ENCODE measurements at regions not wholly inside any gene's neighbourhood (a gene's known extent, or its start where the extent isn't known, plus 50 kb on each side); places are given as distances from the start of the nearest gene placed in this dataset.
"Not testable (repeated sequence)": the region's sequence is repeated elsewhere in the genome, so short reads cannot be mapped to it uniquely, and the experiment has no call there.

DNA sequence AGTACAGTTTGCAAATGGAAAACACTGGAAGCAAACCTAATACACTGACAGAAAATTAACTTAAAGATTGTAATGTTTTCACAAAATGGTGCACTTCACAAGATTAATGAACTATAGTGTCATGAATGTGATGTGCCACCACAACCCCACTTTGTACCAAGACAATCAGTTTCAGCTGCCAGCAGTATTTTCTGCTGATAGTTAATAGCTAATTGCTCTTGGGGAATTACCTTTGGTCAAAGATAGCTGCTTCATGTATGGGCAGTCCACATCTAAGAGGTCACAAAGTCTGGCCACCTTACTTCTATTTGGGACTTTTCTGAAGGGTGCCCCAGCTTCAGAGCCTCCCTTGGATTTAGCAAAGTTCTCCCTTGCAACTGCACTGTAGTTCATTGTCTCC, 254.0 kb downstream of the CALCRL start:
- no peak for DNase-seq (ENCODE audit: low read depth)
- H3K4me3 ChIP-seq (ENCODE audit: control insufficient read depth, low read depth, low read length), result no peak overlapping the region
- TF ChIP-seq CTCF (IDR thresholded peaks at IDR 0.05; ENCODE audit: control insufficient read depth, insufficient read depth, low read depth, low read length, missing control alignments), result no peak

DNA sequence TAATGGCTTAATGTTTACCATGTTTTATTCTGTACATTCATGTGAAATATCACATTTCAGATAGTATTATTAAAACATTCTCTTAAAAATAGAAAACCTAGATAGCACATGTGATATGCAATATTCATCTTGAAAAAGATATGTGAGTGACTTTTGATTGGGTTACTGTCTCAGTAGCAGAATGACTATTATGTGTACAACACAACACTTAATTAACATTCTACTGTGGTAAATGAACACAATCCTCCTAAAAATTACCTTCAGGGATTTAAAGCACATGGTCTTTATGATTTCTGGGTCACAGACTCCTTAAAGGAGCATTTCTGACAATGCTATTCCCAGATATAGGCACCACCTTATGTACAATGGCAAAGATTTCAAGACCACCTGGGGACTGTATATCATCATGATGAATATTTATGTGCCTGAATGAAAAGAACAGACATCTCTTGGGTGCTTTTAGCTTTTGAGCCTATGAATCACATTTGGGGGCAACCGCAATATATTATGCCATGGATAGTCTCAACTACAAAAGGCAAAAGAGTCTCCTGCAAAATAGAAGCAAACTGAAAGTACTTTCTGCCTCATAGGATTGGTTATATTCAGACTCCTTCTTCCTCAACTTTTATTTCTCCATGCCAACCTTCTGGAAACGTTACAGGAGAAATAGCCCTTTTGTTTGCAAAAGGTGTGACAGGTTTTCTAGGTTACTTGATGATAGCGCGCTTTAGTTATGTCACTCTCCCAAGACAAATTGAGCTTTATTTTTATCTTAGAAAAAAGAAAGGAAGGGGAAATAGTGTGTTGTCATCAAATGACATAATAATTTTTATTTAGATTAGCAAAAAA, 259.0 kb downstream of the CALCRL start:
- DNase-seq (ENCODE audit: low read depth), result no peak
- H3K4me3 ChIP-seq (ENCODE audit: control insufficient read depth, low read depth, low read length), result no peak overlapping the region
- TF ChIP-seq CTCF (IDR thresholded peaks at IDR 0.05; ENCODE audit: control insufficient read depth, insufficient read depth, low read depth, low read length, missing control alignments), result no peak

DNA sequence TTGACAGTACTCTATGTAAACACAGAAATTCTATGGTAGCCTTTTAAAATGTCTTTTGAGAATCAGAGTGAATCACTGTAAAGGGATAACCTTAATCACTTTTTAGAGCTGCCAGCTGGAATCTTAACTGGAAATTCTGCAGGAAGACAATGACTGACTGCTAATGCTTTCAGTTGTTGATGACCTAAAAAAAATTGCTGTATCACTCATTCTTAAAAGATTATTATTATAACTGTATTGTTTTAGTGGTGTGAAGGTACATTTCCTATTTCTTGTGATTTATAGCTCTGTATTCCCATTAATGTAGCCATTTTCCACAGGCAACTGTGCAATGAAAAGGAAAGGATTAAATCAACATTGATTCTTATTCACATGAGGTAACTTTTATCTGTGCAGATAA, 260.5 kb downstream of the CALCRL start:
- no peak for DNase-seq (ENCODE audit: low read depth)
- TF ChIP-seq CTCF (IDR thresholded peaks at IDR 0.05; ENCODE audit: control insufficient read depth, insufficient read depth, low read depth, low read length, missing control alignments), result no peak
- H3K4me3 ChIP-seq (ENCODE audit: control insufficient read depth, low read depth, low read length), result no peak overlapping the region

DNA sequence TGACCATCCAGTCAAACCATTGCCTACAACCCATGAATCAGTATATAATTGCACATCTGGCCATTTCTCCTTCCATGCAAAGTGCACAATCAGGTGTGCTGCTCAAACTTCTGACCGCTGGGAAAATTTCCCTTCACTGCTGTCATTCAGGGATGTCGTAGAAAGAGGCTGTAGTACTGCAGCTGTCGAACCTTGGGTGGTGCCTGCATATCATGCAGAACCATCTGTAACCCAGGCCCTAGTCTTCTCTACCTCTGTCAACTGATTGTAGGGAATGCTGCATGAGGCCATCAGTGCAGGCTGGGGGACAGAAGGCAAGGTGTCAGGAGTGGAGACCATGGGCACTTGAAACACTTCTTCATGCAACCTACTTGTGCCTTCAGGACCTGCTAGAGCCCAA, 267.5 kb downstream of the CALCRL start:
- TF ChIP-seq CTCF (IDR thresholded peaks at IDR 0.05; ENCODE audit: control insufficient read depth, insufficient read depth, low read depth, low read length, missing control alignments), result no peak
- no peak overlapping the region for H3K4me3 ChIP-seq (ENCODE audit: control insufficient read depth, low read depth, low read length)
- DNase-seq (ENCODE audit: low read depth), result no peak

- DNase-seq (ENCODE audit: low read depth); H3K4me3 ChIP-seq (ENCODE audit: control insufficient read depth, low read depth, low read length): not testable (repeated sequence)
Measured at GRCh38 chr2:187178876-187179275, 269.2 kb downstream of the CALCRL start.

DNA sequence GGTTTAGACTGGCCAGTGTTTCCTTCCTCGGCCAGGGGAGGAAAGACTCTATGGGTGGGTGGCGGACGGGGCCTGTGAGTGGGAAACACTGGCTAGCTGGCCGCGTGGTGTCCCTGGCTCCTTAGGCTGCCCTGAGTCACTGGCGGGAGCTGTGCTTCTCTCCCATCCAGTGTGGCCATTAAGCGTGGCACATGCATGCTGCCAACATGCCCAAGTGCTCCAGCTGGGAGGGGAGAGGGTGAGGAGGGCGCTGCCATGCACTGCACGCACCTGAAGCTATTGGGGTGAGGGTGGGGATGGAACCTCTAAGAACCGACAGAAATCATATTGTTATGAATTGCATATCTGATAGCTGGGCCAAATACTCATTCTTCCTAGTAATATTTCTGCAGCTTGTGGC, 270.8 kb downstream of the CALCRL start:
- no peak for TF ChIP-seq CTCF (IDR thresholded peaks at IDR 0.05; ENCODE audit: control insufficient read depth, insufficient read depth, low read depth, low read length, missing control alignments)
- H3K4me3 ChIP-seq (ENCODE audit: control insufficient read depth, low read depth, low read length), result no peak overlapping the region
- no peak for DNase-seq (ENCODE audit: low read depth)

DNA sequence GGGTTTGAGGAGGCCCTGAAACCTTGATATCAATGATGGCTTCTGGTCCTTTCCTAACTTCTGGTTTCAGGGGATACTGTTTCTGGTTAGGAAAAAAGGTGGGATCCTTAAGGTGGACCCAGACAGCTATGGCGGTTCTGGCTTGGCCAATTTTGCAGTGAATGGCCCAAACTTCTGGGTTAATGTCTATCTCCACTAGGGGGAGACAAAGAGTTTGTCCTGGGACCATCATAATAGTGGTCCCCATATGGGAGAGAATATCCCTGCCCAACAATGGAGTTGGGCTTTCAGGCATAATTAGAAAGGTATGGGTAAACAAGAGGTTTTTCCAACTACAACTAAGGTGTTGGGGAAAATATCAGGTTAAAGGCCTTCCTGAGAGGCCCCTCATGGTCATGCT, 273.5 kb downstream of the CALCRL start:
- TF ChIP-seq CTCF (IDR thresholded peaks at IDR 0.05; ENCODE audit: control insufficient read depth, insufficient read depth, low read depth, low read length, missing control alignments), result peak; percentile 22
- H3K4me3 ChIP-seq (ENCODE audit: control insufficient read depth, low read depth, low read length), result no peak overlapping the region
- DNase-seq (ENCODE audit: low read depth), result no peak
